HG02970 (cell line): ENCODE measurements at regions not wholly inside any gene's neighbourhood (a gene's known extent, or its start where the extent isn't known, plus 50 kb on each side); places are given as distances from the start of the nearest gene placed in this dataset.

Experiments used
- ATAC-seq: cut with Tn5 transposase; IDR thresholded peaks from one replicate; pipeline ENCODE4 v1.9.1; 2021; ENCODE audit warnings: mild to moderate bottlenecking, moderate library complexity, moderate number of reproducible peaks; ENCODE audit not compliant: unreplicated experiment, low FRiP score

- no peak for ATAC-seq
Observed at GRCh38 chr12:127507341-127507740, 759.6 kb upstream of the TMEM132C start.

GRCh38 chr12:127509066-127509778 is 757.7 kb upstream of the TMEM132C start:
- ATAC-seq, result no peak

GRCh38 chr12:127515941-127516340 is 751.0 kb upstream of the TMEM132C start:
- no peak for ATAC-seq

GRCh38 chr12:127516467-127516866 is 750.5 kb upstream of the TMEM132C start:
- ATAC-seq, result no peak

GRCh38 chr12:127519779-127520178 is 747.2 kb upstream of the TMEM132C start:
- ATAC-seq, result no peak

GRCh38 chr12:127526925-127527324 is 740.0 kb upstream of the TMEM132C start:
- no peak for ATAC-seq

GRCh38 chr12:127528551-127528950 is 738.4 kb upstream of the TMEM132C start:
- ATAC-seq, result no peak

GRCh38 chr12:127531542-127531941 is 735.4 kb upstream of the TMEM132C start:
- ATAC-seq, result no peak

GRCh38 chr12:127533353-127533752 is 733.6 kb upstream of the TMEM132C start:
- ATAC-seq, result no peak

GRCh38 chr12:127536833-127537428 is 730.0 kb upstream of the TMEM132C start:
- no peak for ATAC-seq

- ATAC-seq, result no peak
Observed at GRCh38 chr12:127538316-127538715, 728.7 kb upstream of the TMEM132C start.

GRCh38 chr12:127539226-127539858 is 727.6 kb upstream of the TMEM132C start:
- ATAC-seq, result no peak

GRCh38 chr12:127542391-127542790 is 724.6 kb upstream of the TMEM132C start:
- ATAC-seq, result no peak

- no peak for ATAC-seq
Observed at GRCh38 chr12:127542931-127543330, 724.0 kb upstream of the TMEM132C start.

GRCh38 chr12:127546721-127547505 is 720.1 kb upstream of the TMEM132C start:
- ATAC-seq, result no peak

GRCh38 chr12:127548123-127548553 is 718.8 kb upstream of the TMEM132C start:
- ATAC-seq, result no peak

GRCh38 chr12:127550271-127550670 is 716.7 kb upstream of the TMEM132C start:
- no peak for ATAC-seq

- ATAC-seq, result no peak
Observed at GRCh38 chr12:127552838-127553237, 714.1 kb upstream of the TMEM132C start.

- ATAC-seq, result no peak
Observed at GRCh38 chr12:127555071-127555470, 711.9 kb upstream of the TMEM132C start.

GRCh38 chr12:127556231-127556886 is 710.6 kb upstream of the TMEM132C start:
- ATAC-seq, result no peak
